Prostate gland (tissue), 2 donors: ENCODE measurements at regions not wholly inside any gene's neighbourhood (a gene's known extent, or its start where the extent isn't known, plus 50 kb on each side); places are given as distances from the start of the nearest gene placed in this dataset.

Experiments
- CTCF ChIP-seq, 4 experiments: fragments of 200-600 bp in 2 of 4; fragments of 450-650 bp in 2 of 4; sonication (generic) in 2 of 4; IDR thresholded peaks; 1 replicate in 3 of 4; 2 replicates in 1 of 4; pipeline ENCODE4 v1.5.1; 2016 to 2019; ENCODE audit warnings: antibody characterized with exemption in 4 of 4, mild to moderate bottlenecking in 2 of 4, moderate library complexity in 2 of 4
- POLR2A ChIP-seq: fragments of 450-650 bp; IDR thresholded peaks from one replicate; pipeline ENCODE4 v1.6.1; 2016; ENCODE audit warnings: antibody characterized with exemption, mild to moderate bottlenecking

GRCh38 chr5:89638871-89639270 lies 755.9 kb upstream of the MEF2C start:
- TF ChIP-seq POLR2A (no peak), CTCF (IDR thresholded peaks at IDR 0.05) (no peak)
